ENCODE measurements at regions not wholly inside any gene's neighbourhood (a gene's known extent, or its start where the extent isn't known, plus 50 kb on each side); places are given as distances from the start of the nearest gene placed in this dataset.

GRCh38 chr18:27824841-27825681 is 351.9 kb downstream of the CDH2 start:
- Histone ChIP-seq H2AK5ac (ENCODE audit: low read depth, low read length) (no peak overlapping the region), H3K27ac (ENCODE audit: insufficient read depth, low read length) (no peak overlapping the region), H2BK120ac (ENCODE audit: low read depth, low read length) (no peak overlapping the region), H3K18ac (ENCODE audit: low read depth, low read length) (no peak overlapping the region), H3K4ac (ENCODE audit: low read depth, low read length) (no peak overlapping the region), H2BK15ac (ENCODE audit: low read depth, low read length) (no peak overlapping the region), H2BK5ac (ENCODE audit: low read depth, low read length, poor library complexity, severe bottlenecking) (no peak overlapping the region), H3K4me1 (ENCODE audit: control insufficient read depth, insufficient read depth, low read length) (no peaks in the 10 kb centered on the region), H3K9ac (ENCODE audit: low read depth, low read length) (no peak overlapping the region), H3K4me2 (ENCODE audit: low read depth, low read length) (no peak overlapping the region), H3K36me3 (ENCODE audit: control insufficient read depth, insufficient read depth, low read length) (no peaks in the 10 kb centered on the region), H4K91ac (ENCODE audit: insufficient read depth, low read depth, low read length) (no peak overlapping the region), H2BK20ac (ENCODE audit: low read depth, low read length) (no peak overlapping the region), H3K79me1 (ENCODE audit: low read depth in 1 of 2, low read length in 2 of 2) (no peaks in the 10 kb centered on the region), H3K9me3 (ENCODE audit: control insufficient read depth, insufficient read depth, low read length) (no peaks in the 10 kb centered on the region), H3K4me3 (ENCODE audit: insufficient read depth, low read depth, low read length) (no peak overlapping the region), H3K9me1 (ENCODE audit: insufficient read depth, low read length) (no peaks in the 10 kb centered on the region), H4K5ac (ENCODE audit: low read depth, low read length) (no peak overlapping the region), H4K8ac (ENCODE audit: low read depth in 2 of 2, low read length in 2 of 2) (no peak overlapping the region), H2AFZ (replicated peaks; ENCODE audit: low read length, poor library complexity) (no peak overlapping the region), H2AK9ac (replicated peaks; ENCODE audit: low read depth, low read length, poor library complexity) (no peak overlapping the region), H3K23ac (ENCODE audit: low read depth, low read length) (no peak overlapping the region), H3K56ac (ENCODE audit: extremely low read depth, insufficient read depth, low read length) (no peak overlapping the region), H4K20me1 (ENCODE audit: insufficient read depth, low read length) (no peaks in the 10 kb centered on the region), H3K14ac (replicated peaks; ENCODE audit: low read depth, low read length) (no peak overlapping the region), H3K27me3 (ENCODE audit: control insufficient read depth, insufficient read depth, low read length) (no peaks in the 10 kb centered on the region)
- in situ Hi-C loops (cut with MboI; ENCODE audit: low sequenced_read_pairs), result no loop called here
- intact Hi-C loops (cut with micrococcal nuclease), result no loop called here
- dilution Hi-C loops (cut with HindIII; ENCODE audit: low sequenced_read_pairs, unreplicated experiment), result no loop called here
- ATAC-seq (ENCODE audit: low read depth) (no peak), DNase-seq (no peak)
- 20% methylated on average over 1 of the region's 5 CpGs; no CpG with 5 or more reads in 1 of the 2 experiments for WGBS, 2 experiments (ENCODE audit: extremely low coverage in 2 of 2, insufficient read length in 1 of 2)
- POLR2A ChIA-PET (ENCODE audit: unreplicated experiment), result no interaction called here
- no peak for TF ChIP-seq MAFK (IDR thresholded peaks at IDR 0.05; ENCODE audit: low read depth, low read length)
- TF ChIP-seq MXI1 (IDR thresholded peaks at IDR 0.05; ENCODE audit: borderline replicate concordance, low read depth, low read length), result no peak
- TF ChIP-seq BHLHE40 (IDR thresholded peaks at IDR 0.05; ENCODE audit: low read depth, low read length), result no peak
- TF ChIP-seq CEBPB (IDR thresholded peaks at IDR 0.05; ENCODE audit: low read depth, low read length), result no peak
- TF ChIP-seq RAD21 (IDR thresholded peaks at IDR 0.05; ENCODE audit: low read length), result no peak
- no peak for TF ChIP-seq MAZ (IDR thresholded peaks at IDR 0.05; ENCODE audit: borderline replicate concordance, low read depth, low read length)
- no peak for TF ChIP-seq CHD1 (IDR thresholded peaks at IDR 0.05; ENCODE audit: low read depth, low read length)
- no TSS peak for BruUV-seq (replicated peaks)
- CTCF ChIA-PET, result no interaction called here
